T-helper 2 cell treated with Interferon-gamma antibody and Interleukin-4, amounts not matched to agents 5 μg/mL and 100 μg/mL, for 36 hours (primary cell): ENCODE measurements at regions not wholly inside any gene's neighbourhood (a gene's known extent, or its start where the extent isn't known, plus 50 kb on each side); places are given as distances from the start of the nearest gene placed in this dataset.

Experiments
- DNase-seq: peaks from one replicate; pipeline ENCODE4 v3.0.0; 2021; ENCODE audit warnings: low spot score
- H3K27ac Mint-ChIP-seq: one replicate; pipeline ENCODE4 v1.8.0; 2021; ENCODE audit warnings: mild to moderate bottlenecking, mixed read lengths
- H3K27me3 Mint-ChIP-seq: one replicate; pipeline ENCODE4 v1.8.0; 2021; ENCODE audit warnings: low read depth, mixed read lengths
- H3K36me3 Mint-ChIP-seq: one replicate; pipeline ENCODE4 v1.8.0; 2021; ENCODE audit warnings: low read depth, mixed read lengths
- H3K4me1 Mint-ChIP-seq: one replicate; pipeline ENCODE4 v1.8.0; 2021; ENCODE audit warnings: low read depth, mixed read lengths
- H3K4me3 Mint-ChIP-seq: one replicate; pipeline ENCODE4 v1.8.0; 2022; ENCODE audit warnings: mild to moderate bottlenecking, moderate library complexity, mixed read lengths
- H3K9me3 Mint-ChIP-seq: one replicate; pipeline ENCODE4 v1.8.0; 2021; ENCODE audit warnings: mixed read lengths

- Mint-ChIP-seq H3K4me3 (no peak overlapping the region), H3K9me3 (peaks cover 41% of the 10 kb centered on the region), H3K27me3 (no peaks in the 10 kb centered on the region), H3K27ac (no peak overlapping the region), H3K4me1 (no peaks in the 10 kb centered on the region), H3K36me3 (no peaks in the 10 kb centered on the region)
- no peak for DNase-seq
These were observed 751.4 kb upstream of the CTNND2 start for GRCh38 chr5:12655675-12656074.

- no peaks in the 10 kb centered on the region for H3K27me3 Mint-ChIP-seq
- H3K27ac Mint-ChIP-seq: no peak overlapping the region
- no peak overlapping the region for H3K4me3 Mint-ChIP-seq
- no peaks in the 10 kb centered on the region for H3K36me3 Mint-ChIP-seq
- no peaks in the 10 kb centered on the region for H3K4me1 Mint-ChIP-seq
- peaks cover 42% of the 10 kb centered on the region for H3K9me3 Mint-ChIP-seq
- no peak for DNase-seq
These were observed 748.0 kb upstream of the CTNND2 start for GRCh38 chr5:12652201-12652600.

- DNase-seq: no peak
- Mint-ChIP-seq H3K4me3 (no peak overlapping the region), H3K4me1 (no peaks in the 10 kb centered on the region), H3K27me3 (no peaks in the 10 kb centered on the region), H3K36me3 (no peaks in the 10 kb centered on the region), H3K9me3 (peaks cover 36% of the 10 kb centered on the region), H3K27ac (no peak overlapping the region)
These were observed 744.3 kb upstream of the CTNND2 start for GRCh38 chr5:12648558-12648957.

- Mint-ChIP-seq H3K9me3 (peaks cover 44% of the 10 kb centered on the region), H3K27ac (no peak overlapping the region), H3K27me3 (no peaks in the 10 kb centered on the region), H3K36me3 (no peaks in the 10 kb centered on the region), H3K4me1 (no peaks in the 10 kb centered on the region), H3K4me3 (no peak overlapping the region)
- DNase-seq: no peak
These were observed 743.4 kb upstream of the CTNND2 start for GRCh38 chr5:12647613-12648012.

GRCh38 chr5:12645582-12645981, 741.3 kb upstream of the CTNND2 start:
- Mint-ChIP-seq H3K9me3 (peaks cover 42% of the 10 kb centered on the region), H3K4me3 (no peak overlapping the region), H3K27ac (no peak overlapping the region), H3K27me3 (no peaks in the 10 kb centered on the region), H3K36me3 (no peaks in the 10 kb centered on the region), H3K4me1 (no peaks in the 10 kb centered on the region)
- DNase-seq: no peak

GRCh38 chr5:12636209-12636608, 732.0 kb upstream of the CTNND2 start:
- Mint-ChIP-seq H3K27ac (no peak overlapping the region), H3K9me3 (peaks cover 63% of the 10 kb centered on the region), H3K4me3 (no peak overlapping the region), H3K27me3 (no peaks in the 10 kb centered on the region), H3K36me3 (no peaks in the 10 kb centered on the region), H3K4me1 (no peaks in the 10 kb centered on the region)
- no peak for DNase-seq

GRCh38 chr5:12626556-12626955, 722.3 kb upstream of the CTNND2 start:
- Mint-ChIP-seq H3K4me3 (no peak overlapping the region), H3K4me1 (no peaks in the 10 kb centered on the region), H3K9me3 (peaks cover 42% of the 10 kb centered on the region), H3K27ac (no peak overlapping the region), H3K27me3 (no peaks in the 10 kb centered on the region), H3K36me3 (no peaks in the 10 kb centered on the region)
- no peak for DNase-seq

- H3K9me3 Mint-ChIP-seq: peaks cover 44% of the 10 kb centered on the region
- no peaks in the 10 kb centered on the region for H3K27me3 Mint-ChIP-seq
- H3K27ac Mint-ChIP-seq: no peak overlapping the region
- DNase-seq: no peak
- H3K36me3 Mint-ChIP-seq: no peaks in the 10 kb centered on the region
- no peak overlapping the region for H3K4me3 Mint-ChIP-seq
- H3K4me1 Mint-ChIP-seq: no peaks in the 10 kb centered on the region
These were observed 721.5 kb upstream of the CTNND2 start for GRCh38 chr5:12625667-12626263.

GRCh38 chr5:12624776-12625560, 720.7 kb upstream of the CTNND2 start:
- DNase-seq: no peak
- H3K36me3 Mint-ChIP-seq: no peaks in the 10 kb centered on the region
- H3K27me3 Mint-ChIP-seq: no peaks in the 10 kb centered on the region
- no peak overlapping the region for H3K4me3 Mint-ChIP-seq
- no peaks in the 10 kb centered on the region for H3K4me1 Mint-ChIP-seq
- no peak overlapping the region for H3K27ac Mint-ChIP-seq
- H3K9me3 Mint-ChIP-seq: peaks cover 49% of the 10 kb centered on the region

- H3K4me3 Mint-ChIP-seq: no peak overlapping the region
These were observed 719.2 kb upstream of the CTNND2 start for GRCh38 chr5:12623408-12623807.

GRCh38 chr5:12616093-12616492, 711.8 kb upstream of the CTNND2 start:
- Mint-ChIP-seq H3K27me3 (no peaks in the 10 kb centered on the region), H3K27ac (no peak overlapping the region), H3K4me3 (no peak overlapping the region), H3K4me1 (no peaks in the 10 kb centered on the region), H3K36me3 (no peaks in the 10 kb centered on the region), H3K9me3 (peaks cover 74% of the 10 kb centered on the region)
- no peak for DNase-seq

More at GRCh38 chr5:12623408-12623807, 719.2 kb upstream of the CTNND2 start:
- H3K36me3 Mint-ChIP-seq: no peaks in the 10 kb centered on the region
- no peaks in the 10 kb centered on the region for H3K27me3 Mint-ChIP-seq
- DNase-seq: no peak
- peaks cover 54% of the 10 kb centered on the region for H3K9me3 Mint-ChIP-seq
- no peak overlapping the region for H3K27ac Mint-ChIP-seq
- no peaks in the 10 kb centered on the region for H3K4me1 Mint-ChIP-seq

- H3K9me3 Mint-ChIP-seq: peaks cover 73% of the 10 kb centered on the region
- H3K4me3 Mint-ChIP-seq: no peak overlapping the region
- H3K27ac Mint-ChIP-seq: no peak overlapping the region
- H3K27me3 Mint-ChIP-seq: no peaks in the 10 kb centered on the region
- DNase-seq: no peak
- no peaks in the 10 kb centered on the region for H3K36me3 Mint-ChIP-seq
- H3K4me1 Mint-ChIP-seq: no peaks in the 10 kb centered on the region
These were observed 711.0 kb upstream of the CTNND2 start for GRCh38 chr5:12615141-12615820.

GRCh38 chr5:12614608-12615007, 710.4 kb upstream of the CTNND2 start:
- Mint-ChIP-seq H3K4me3 (no peak overlapping the region), H3K4me1 (no peaks in the 10 kb centered on the region), H3K36me3 (no peaks in the 10 kb centered on the region), H3K9me3 (peaks cover 75% of the 10 kb centered on the region), H3K27me3 (no peaks in the 10 kb centered on the region), H3K27ac (no peak overlapping the region)
- DNase-seq: no peak

- H3K27me3 Mint-ChIP-seq: no peaks in the 10 kb centered on the region
- no peak overlapping the region for H3K4me3 Mint-ChIP-seq
- DNase-seq: no peak
- no peaks in the 10 kb centered on the region for H3K4me1 Mint-ChIP-seq
- peaks cover 71% of the 10 kb centered on the region for H3K9me3 Mint-ChIP-seq
- H3K27ac Mint-ChIP-seq: no peak overlapping the region
- H3K36me3 Mint-ChIP-seq: no peaks in the 10 kb centered on the region
These were observed 706.9 kb upstream of the CTNND2 start for GRCh38 chr5:12611132-12611531.
